Suprapubic skin (tissue), 4 donors: ENCODE measurements at regions not wholly inside any gene's neighbourhood (a gene's known extent, or its start where the extent isn't known, plus 50 kb on each side); places are given as distances from the start of the nearest gene placed in this dataset.

Experiments used
- DNase-seq, 2 donors: peaks; one replicate each; pipeline ENCODE4 v3.0.0-alpha.2; 2019; ENCODE audit warnings: low spot score in 2 of 2
- H3K27ac ChIP-seq: fragments of 200-600 bp; sonication (generic); one replicate; pipeline ENCODE4 v1.5.1; 2019
- H3K27me3 ChIP-seq: fragments of 200-600 bp; sonication (generic); one replicate; pipeline ENCODE4 v1.5.1; 2019
- H3K36me3 ChIP-seq: fragments of 200-600 bp; sonication (generic); one replicate; pipeline ENCODE4 v1.5.1; 2019
- H3K4me1 ChIP-seq: fragments of 200-600 bp; sonication (generic); one replicate; pipeline ENCODE4 v1.5.1; 2019
- H3K4me3 ChIP-seq: fragments of 200-600 bp; sonication (generic); one replicate; pipeline ENCODE4 v1.5.1; 2019; ENCODE audit warnings: mild to moderate bottlenecking
- H3K9me3 ChIP-seq: fragments of 200-600 bp; sonication (generic); one replicate; pipeline ENCODE4 v1.5.1; 2019
- EP300 ChIP-seq: sonication (generic); formaldehyde crosslinking; IDR thresholded peaks from one replicate; pipeline ENCODE4 v1.6.1; 2017; ENCODE audit warnings: antibody characterized with exemption
- POLR2A ChIP-seq, 2 donors: fragments of 450-650 bp; IDR thresholded peaks; one replicate each; pipeline ENCODE4 v1.6.1; 2017; ENCODE audit warnings: antibody characterized with exemption in 2 of 2, mild to moderate bottlenecking in 2 of 2, moderate library complexity in 2 of 2
- POLR2AphosphoS5 ChIP-seq, 3 donors: sonication (generic); formaldehyde crosslinking; IDR thresholded peaks; one replicate each; pipeline ENCODE4 v1.6.1; 2017; ENCODE audit warnings: antibody characterized with exemption in 3 of 3
- WGBS: methylation state at CpG from one replicate; pipeline ENCODE4 v1.1.5; 2018; 5-methylcytosine and 5-hydroxymethylcytosine counted together
- TF ChIP-seq, protein P1 (sequence below), 2 donors: fragments of 200-600 bp in 1 of 2; fragments of 450-650 bp in 1 of 2; sonication (generic) in 1 of 2; IDR thresholded peaks; one replicate each; pipeline ENCODE4 v1.5.1; 2016 to 2019; ENCODE audit warnings: antibody characterized with exemption in 2 of 2, mild to moderate bottlenecking in 1 of 2, moderate library complexity in 1 of 2

GRCh38 chr5:154588091-154588774 is 110.2 kb upstream of the HAND1 start:
- TF ChIP-seq POLR2A (IDR thresholded peaks at IDR 0.05) (no peak), POLR2AphosphoS5 (IDR thresholded peaks at IDR 0.05) (no peak), EP300 (no peak)
- TF ChIP-seq, protein P1, sequence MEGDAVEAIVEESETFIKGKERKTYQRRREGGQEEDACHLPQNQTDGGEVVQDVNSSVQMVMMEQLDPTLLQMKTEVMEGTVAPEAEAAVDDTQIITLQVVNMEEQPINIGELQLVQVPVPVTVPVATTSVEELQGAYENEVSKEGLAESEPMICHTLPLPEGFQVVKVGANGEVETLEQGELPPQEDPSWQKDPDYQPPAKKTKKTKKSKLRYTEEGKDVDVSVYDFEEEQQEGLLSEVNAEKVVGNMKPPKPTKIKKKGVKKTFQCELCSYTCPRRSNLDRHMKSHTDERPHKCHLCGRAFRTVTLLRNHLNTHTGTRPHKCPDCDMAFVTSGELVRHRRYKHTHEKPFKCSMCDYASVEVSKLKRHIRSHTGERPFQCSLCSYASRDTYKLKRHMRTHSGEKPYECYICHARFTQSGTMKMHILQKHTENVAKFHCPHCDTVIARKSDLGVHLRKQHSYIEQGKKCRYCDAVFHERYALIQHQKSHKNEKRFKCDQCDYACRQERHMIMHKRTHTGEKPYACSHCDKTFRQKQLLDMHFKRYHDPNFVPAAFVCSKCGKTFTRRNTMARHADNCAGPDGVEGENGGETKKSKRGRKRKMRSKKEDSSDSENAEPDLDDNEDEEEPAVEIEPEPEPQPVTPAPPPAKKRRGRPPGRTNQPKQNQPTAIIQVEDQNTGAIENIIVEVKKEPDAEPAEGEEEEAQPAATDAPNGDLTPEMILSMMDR (IDR thresholded peaks at IDR 0.05): no peak
- no peak for DNase-seq
- H3K27me3 ChIP-seq: peaks cover 6% of the 10 kb centered on the region
- no peaks in the 10 kb centered on the region for H3K4me1 ChIP-seq
- H3K36me3 ChIP-seq: no peaks in the 10 kb centered on the region
- no peak overlapping the region for H3K4me3 ChIP-seq
- H3K27ac ChIP-seq: no peak overlapping the region
- no peaks in the 10 kb centered on the region for H3K9me3 ChIP-seq
- WGBS: 78% methylated on average over 13 of the region's 13 CpGs

- TF ChIP-seq POLR2AphosphoS5 (IDR thresholded peaks at IDR 0.05) (no peak), EP300 (no peak), POLR2A (IDR thresholded peaks at IDR 0.05) (no peak)
- no peaks in the 10 kb centered on the region for H3K9me3 ChIP-seq
- H3K27me3 ChIP-seq: peaks cover 9% of the 10 kb centered on the region
- DNase-seq: no peak
- H3K4me1 ChIP-seq: no peaks in the 10 kb centered on the region
- no peak overlapping the region for H3K27ac ChIP-seq
- WGBS: 46% methylated on average over 10 of the region's 10 CpGs
- no peaks in the 10 kb centered on the region for H3K36me3 ChIP-seq
- H3K4me3 ChIP-seq: no peak overlapping the region
These were observed 109.3 kb upstream of the HAND1 start for GRCh38 chr5:154587123-154588026.

DNA sequence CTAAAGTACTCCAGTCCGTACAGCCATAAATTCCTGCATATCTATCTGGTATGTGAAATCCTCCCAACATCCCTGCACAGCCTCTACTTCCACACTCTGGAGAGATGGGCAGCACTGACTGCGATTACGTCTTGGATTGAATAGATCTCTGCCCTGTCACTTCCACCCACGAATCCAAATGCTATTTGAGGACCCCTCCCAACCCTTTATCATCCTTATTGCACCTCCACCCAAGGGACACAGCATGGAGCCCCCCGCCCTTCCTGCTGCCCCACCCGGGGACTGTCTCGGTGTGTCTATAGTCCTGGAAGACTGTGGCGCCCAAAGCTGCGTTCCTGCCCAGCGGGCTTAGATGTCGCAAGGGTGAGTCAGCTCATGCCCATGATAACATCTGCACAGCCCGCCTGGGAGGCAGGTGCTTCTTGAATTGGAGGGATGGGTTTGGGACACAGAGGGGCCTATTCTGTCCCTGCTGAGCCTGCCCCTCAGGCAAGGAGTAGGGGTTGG is 105.7 kb upstream of the HAND1 start:
- no peaks in the 10 kb centered on the region for H3K4me1 ChIP-seq
- TF ChIP-seq POLR2A (IDR thresholded peaks at IDR 0.05) (no peak), EP300 (no peak), POLR2AphosphoS5 (IDR thresholded peaks at IDR 0.05) (no peak)
- TF ChIP-seq, protein P1 (IDR thresholded peaks at IDR 0.05): no peak
- no peak for DNase-seq
- no peak overlapping the region for H3K27ac ChIP-seq
- H3K27me3 ChIP-seq: peaks cover 9% of the 10 kb centered on the region
- 37% methylated on average over 11 of the region's 12 CpGs for WGBS
- no peak overlapping the region for H3K4me3 ChIP-seq
- no peaks in the 10 kb centered on the region for H3K9me3 ChIP-seq
- H3K36me3 ChIP-seq: no peaks in the 10 kb centered on the region

GRCh38 chr5:154580422-154580821 is 102.4 kb upstream of the HAND1 start:
- TF ChIP-seq EP300: no peak
- TF ChIP-seq POLR2A (IDR thresholded peaks at IDR 0.05): no peak
- no peak for TF ChIP-seq POLR2AphosphoS5 (IDR thresholded peaks at IDR 0.05)
- TF ChIP-seq, protein P1 (IDR thresholded peaks at IDR 0.05): no peak
- Histone ChIP-seq H3K27ac (no peak overlapping the region), H3K27me3 (peaks cover 20% of the 10 kb centered on the region), H3K4me1 (no peaks in the 10 kb centered on the region), H3K9me3 (no peaks in the 10 kb centered on the region), H3K36me3 (no peaks in the 10 kb centered on the region), H3K4me3 (no peak overlapping the region)
- DNase-seq: no peak
- 85% methylated on average over 6 of the region's 6 CpGs for WGBS

- H3K9me3 ChIP-seq: no peaks in the 10 kb centered on the region
- no peak for DNase-seq
- TF ChIP-seq POLR2AphosphoS5 (IDR thresholded peaks at IDR 0.05) (no peak), POLR2A (IDR thresholded peaks at IDR 0.05) (no peak), EP300 (no peak)
- TF ChIP-seq, protein P1 (IDR thresholded peaks at IDR 0.05): no peak
- H3K27me3 ChIP-seq: peaks cover 17% of the 10 kb centered on the region
- 60% methylated on average over 1 of the region's 1 CpG for WGBS
- no peaks in the 10 kb centered on the region for H3K36me3 ChIP-seq
- no peak overlapping the region for H3K27ac ChIP-seq
- no peak overlapping the region for H3K4me3 ChIP-seq
- no peaks in the 10 kb centered on the region for H3K4me1 ChIP-seq
These were observed 99.4 kb upstream of the HAND1 start for GRCh38 chr5:154577416-154577815.
